GM23248 (cell line): ENCODE measurements at regions not wholly inside any gene's neighbourhood (a gene's known extent, or its start where the extent isn't known, plus 50 kb on each side); places are given as distances from the start of the nearest gene placed in this dataset.

Experiments
- EZH2 ChIP-seq: fragments of 200-600 bp; sonication (generic); IDR thresholded peaks from 2 replicates; pipeline ENCODE4 v1.6.1; 2018; ENCODE audit warnings: antibody characterized with exemption, mild to moderate bottlenecking; ENCODE audit not compliant: insufficient read depth, poor library complexity, severe bottlenecking
- EZH2phosphoT487 ChIP-seq: fragments of 200-600 bp; sonication (generic); IDR thresholded peaks from 2 replicates; pipeline ENCODE4 v1.6.1; 2018; ENCODE audit warnings: antibody characterized with exemption, moderate library complexity, mild to moderate bottlenecking, low read depth; ENCODE audit not compliant: insufficient read depth

DNA sequence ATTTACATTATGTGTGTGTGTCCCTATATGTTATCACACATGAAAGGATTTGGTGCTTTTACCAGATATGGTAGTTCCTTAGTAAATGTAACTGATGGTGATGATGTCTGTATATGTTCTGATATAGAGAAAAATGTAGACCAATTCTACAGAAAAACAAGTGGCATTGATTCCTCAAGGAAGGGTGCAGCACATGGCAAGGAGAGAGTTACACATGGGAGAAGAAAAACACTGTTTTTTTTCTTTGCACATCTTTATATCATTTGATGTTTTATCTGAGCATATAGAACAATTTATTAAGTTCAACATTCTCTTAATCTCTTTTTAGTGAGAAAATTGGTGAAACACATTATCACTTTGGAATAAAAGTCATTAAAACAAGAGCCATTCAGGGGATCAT is 535.0 kb upstream of the KLF4 start:
- no peak for TF ChIP-seq EZH2
- TF ChIP-seq EZH2phosphoT487: no peak
